NOMO-1 treated with DMSO at 0.1 percent for 48 hours (cell line): ENCODE measurements at regions not wholly inside any gene's neighbourhood (a gene's known extent, or its start where the extent isn't known, plus 50 kb on each side); places are given as distances from the start of the nearest gene placed in this dataset.
"Not testable (repeated sequence)": the region's sequence is repeated elsewhere in the genome, so short reads cannot be mapped to it uniquely, and the experiment has no call there.

Experiments
- DNase-seq: peaks from one replicate; lab custom pipeline; 2025; ENCODE audit not compliant: unreplicated experiment; lab: John Stamatoyannopoulos, UW

GRCh38 chrX:112946227-112946626 lies 105.6 kb upstream of the AMOT start:
- no peak for DNase-seq

- no peak for DNase-seq
Observed at GRCh38 chrX:112945826-112946225, 105.2 kb upstream of the AMOT start.

GRCh38 chrX:112941209-112941837 lies 100.7 kb upstream of the AMOT start:
- DNase-seq: no peak

- DNase-seq: no peak
Observed at GRCh38 chrX:112935029-112935428, 94.4 kb upstream of the AMOT start.

- DNase-seq: no peak
Observed at GRCh38 chrX:112931900-112932299, 91.3 kb upstream of the AMOT start.

GRCh38 chrX:112931478-112931877 lies 90.8 kb upstream of the AMOT start:
- DNase-seq: no peak

- not testable (repeated sequence) for DNase-seq
Observed at GRCh38 chrX:112923381-112923780, 82.8 kb upstream of the AMOT start.

GRCh38 chrX:112913807-112914206 lies 73.2 kb upstream of the AMOT start:
- no peak for DNase-seq

- no peak for DNase-seq
Observed at GRCh38 chrX:112910418-112910817, 69.8 kb upstream of the AMOT start.

- DNase-seq: no peak
Observed at GRCh38 chrX:112901869-112902725, 61.5 kb upstream of the AMOT start.

- no peak for DNase-seq
Observed at GRCh38 chrX:112896051-112896450, 55.4 kb upstream of the AMOT start.
